Central memory CD8-positive, alpha-beta T cell (primary cell): ENCODE measurements at regions not wholly inside any gene's neighbourhood (a gene's known extent, or its start where the extent isn't known, plus 50 kb on each side); places are given as distances from the start of the nearest gene placed in this dataset.

Source experiments
- ATAC-seq: fragments of 150-1000 bp; cut with Tn5 transposase; replicated peaks from 2 replicates; pipeline ENCODE4 v1.10.0; 2022; ENCODE audit warnings: mild to moderate bottlenecking, moderate FRiP score, moderate number of reproducible peaks; ENCODE audit not compliant: poor library complexity, severe bottlenecking; ENCODE audit errors: extremely low read depth
- DNase-seq, 2 donors: peaks; one replicate each; pipeline ENCODE4 v3.0.0; 2021; ENCODE audit warnings: low spot score in 2 of 2
- H3K27ac Mint-ChIP-seq: one replicate; pipeline ENCODE4 v1.8.0; 2022; ENCODE audit warnings: low read depth, mild to moderate bottlenecking, moderate library complexity, mixed read lengths
- H3K27me3 Mint-ChIP-seq: one replicate; pipeline ENCODE4 v1.8.0; 2022; ENCODE audit warnings: mixed read lengths
- H3K36me3 Mint-ChIP-seq: one replicate; pipeline ENCODE4 v1.8.0; 2022; ENCODE audit warnings: mild to moderate bottlenecking, moderate library complexity, mixed read lengths; ENCODE audit not compliant: insufficient read depth
- H3K4me1 Mint-ChIP-seq: one replicate; pipeline ENCODE4 v1.8.0; 2022; ENCODE audit warnings: mixed read lengths
- H3K4me3 Mint-ChIP-seq: one replicate; pipeline ENCODE4 v1.8.0; 2022; ENCODE audit warnings: mild to moderate bottlenecking, moderate library complexity, mixed read lengths
- H3K9me3 Mint-ChIP-seq: one replicate; pipeline ENCODE4 v1.8.0; 2022; ENCODE audit warnings: mixed read lengths

- no peak overlapping the region for H3K27ac Mint-ChIP-seq
- ATAC-seq = no peak
- peaks cover 18% of the 10 kb centered on the region for H3K9me3 Mint-ChIP-seq
- no peaks in the 10 kb centered on the region for H3K27me3 Mint-ChIP-seq
- H3K4me3 Mint-ChIP-seq = no peak overlapping the region
- DNase-seq = no peak
- no peaks in the 10 kb centered on the region for H3K4me1 Mint-ChIP-seq
- no peaks in the 10 kb centered on the region for H3K36me3 Mint-ChIP-seq
Observed at GRCh38 chr20:22472447-22473100, 111.8 kb downstream of the FOXA2 start.

GRCh38 chr20:22471156-22471836 lies 113.1 kb downstream of the FOXA2 start:
- Mint-ChIP-seq H3K4me3 (no peak overlapping the region), H3K9me3 (peaks cover 12% of the 10 kb centered on the region), H3K36me3 (no peaks in the 10 kb centered on the region), H3K4me1 (no peaks in the 10 kb centered on the region), H3K27ac (no peak overlapping the region), H3K27me3 (no peaks in the 10 kb centered on the region)
- DNase-seq = no peak
- no peak for ATAC-seq

GRCh38 chr20:22470620-22471026 lies 113.7 kb downstream of the FOXA2 start:
- Mint-ChIP-seq H3K4me3 (no peak overlapping the region), H3K27me3 (no peaks in the 10 kb centered on the region), H3K4me1 (no peaks in the 10 kb centered on the region), H3K27ac (no peak overlapping the region), H3K9me3 (peaks cover 13% of the 10 kb centered on the region), H3K36me3 (no peaks in the 10 kb centered on the region)
- ATAC-seq = no peak
- no peak for DNase-seq

DNA sequence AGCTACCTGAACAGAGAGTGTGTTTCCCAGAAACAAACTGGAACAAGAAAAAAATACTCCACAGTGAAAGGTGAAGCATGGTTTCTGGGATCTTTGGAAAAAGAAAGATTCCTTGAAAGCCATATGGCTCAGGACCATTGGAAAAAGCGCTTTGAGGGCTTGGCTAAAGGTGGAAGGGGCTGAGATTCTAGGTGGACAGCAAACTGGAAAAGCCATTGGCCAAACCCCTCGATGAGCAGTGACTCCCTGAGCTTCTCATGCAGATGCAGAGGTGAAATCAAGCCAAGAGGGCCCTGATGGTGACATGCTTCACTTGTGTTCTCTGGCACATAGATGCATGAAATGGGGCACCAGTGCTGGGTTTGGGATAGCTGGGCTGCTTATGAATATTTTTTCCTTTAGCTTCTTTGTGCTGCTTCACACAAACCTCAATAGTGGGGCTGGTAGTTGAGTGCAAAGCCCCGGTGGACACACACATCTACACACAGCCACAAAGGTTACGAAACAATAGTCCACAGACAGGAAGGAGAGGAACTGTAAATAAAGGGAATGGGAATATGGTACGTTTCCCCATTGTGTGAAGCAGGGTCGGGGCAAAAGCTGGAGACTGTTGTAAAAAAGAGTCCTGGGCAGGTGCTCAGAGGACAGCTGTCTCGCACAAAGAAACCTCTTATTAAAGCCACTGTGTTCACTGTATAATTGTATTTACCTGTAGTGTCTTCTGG lies 117.8 kb downstream of the FOXA2 start:
- H3K9me3 Mint-ChIP-seq = peaks cover 20% of the 10 kb centered on the region

DNA sequence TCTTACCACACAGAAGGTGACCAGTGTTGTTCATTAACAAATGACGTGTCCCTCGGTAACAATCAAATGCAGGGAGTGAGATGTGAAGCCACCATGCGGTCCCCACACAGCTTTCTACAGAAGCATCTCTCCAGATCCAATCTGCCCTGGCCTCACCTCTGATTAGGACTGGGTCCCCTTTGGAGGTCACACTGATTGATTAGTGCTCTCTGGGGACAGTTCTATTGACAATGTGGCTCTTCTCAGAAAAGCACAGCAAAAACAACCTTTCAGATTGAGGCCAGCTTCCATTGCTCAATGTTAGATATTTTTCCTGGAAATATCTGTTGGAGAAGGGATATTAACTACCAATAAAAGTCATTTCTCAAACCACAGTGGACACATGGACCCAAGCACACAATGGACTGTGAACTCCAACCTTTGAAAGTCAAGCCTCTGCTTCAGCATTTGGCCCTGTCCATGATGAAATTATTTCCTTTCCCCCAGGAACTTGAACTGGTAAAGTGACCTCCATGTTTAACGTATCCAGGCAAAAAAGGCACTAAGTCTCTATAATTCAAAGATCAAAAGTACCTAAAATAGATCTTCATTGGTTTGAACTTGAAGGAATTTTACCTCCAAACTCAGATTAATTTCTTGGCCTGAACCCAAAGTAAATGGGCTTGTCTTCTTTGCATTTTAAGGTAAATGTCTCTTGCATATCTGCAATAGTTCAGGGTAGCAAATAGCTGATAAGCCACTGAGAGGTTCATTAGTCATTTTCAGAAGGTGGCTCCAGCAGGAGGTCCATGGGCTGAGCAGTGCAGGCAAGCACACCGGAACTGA lies 118.5 kb downstream of the FOXA2 start:
- H3K36me3 Mint-ChIP-seq = no peaks in the 10 kb centered on the region
- no peak overlapping the region for H3K4me3 Mint-ChIP-seq
- no peaks in the 10 kb centered on the region for H3K27me3 Mint-ChIP-seq
- ATAC-seq = no peak
- peaks cover 20% of the 10 kb centered on the region for H3K9me3 Mint-ChIP-seq
- DNase-seq = no peak
- H3K4me1 Mint-ChIP-seq = no peaks in the 10 kb centered on the region
- no peak overlapping the region for H3K27ac Mint-ChIP-seq

More for the DNA sequence above, 117.8 kb downstream of the FOXA2 start:
- no peak for DNase-seq
- ATAC-seq = no peak
- Mint-ChIP-seq H3K36me3 (no peaks in the 10 kb centered on the region), H3K27me3 (no peaks in the 10 kb centered on the region), H3K4me1 (no peaks in the 10 kb centered on the region), H3K27ac (no peak overlapping the region), H3K4me3 (no peak overlapping the region)

- ATAC-seq = no peak
Observed at GRCh38 chr20:22464312-22465003, 119.9 kb downstream of the FOXA2 start.

DNA sequence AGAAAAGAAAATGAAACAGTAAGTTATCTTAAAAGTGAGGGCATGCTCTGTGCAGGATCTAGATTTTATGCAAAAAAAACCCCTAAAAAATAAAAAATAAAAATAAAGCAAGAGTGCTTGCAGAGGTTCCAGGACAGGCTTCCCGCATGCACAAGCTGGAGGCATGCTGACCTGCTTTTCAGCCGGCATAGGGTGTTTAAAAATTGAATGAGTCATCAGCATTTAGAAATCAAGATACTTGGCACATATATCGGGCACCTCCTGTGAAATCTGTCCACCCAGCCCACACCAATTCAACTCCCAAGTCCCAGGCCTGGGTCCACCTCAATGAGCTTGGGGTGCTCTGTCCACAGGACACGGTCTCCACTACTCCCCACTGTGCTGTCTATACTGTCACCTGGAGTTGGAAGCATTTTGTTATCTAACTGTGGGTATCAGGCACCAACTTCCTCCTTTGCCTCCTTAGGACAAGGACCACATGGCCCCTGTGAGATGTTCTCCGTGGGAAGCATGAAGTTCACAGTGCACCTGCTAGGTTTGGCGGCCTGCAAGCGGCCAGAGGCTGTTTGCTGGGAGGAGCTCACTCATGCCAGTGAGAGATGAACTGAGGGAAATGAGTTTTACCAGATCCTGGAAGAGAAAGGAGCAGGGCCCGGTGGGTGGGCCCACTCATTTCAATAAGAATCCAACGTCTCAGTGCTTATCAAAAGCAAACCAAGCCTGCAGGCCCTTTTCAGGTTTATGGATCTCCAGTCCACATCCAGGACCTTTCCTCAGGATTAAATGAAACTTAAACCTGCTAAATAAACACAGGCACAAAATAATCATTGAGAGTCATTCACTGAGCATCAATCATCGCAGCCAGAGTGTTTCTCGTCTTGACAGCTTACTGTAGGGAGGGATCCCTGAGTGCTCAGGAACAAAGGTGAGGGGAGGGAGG lies 121.1 kb downstream of the FOXA2 start:
- H3K4me1 Mint-ChIP-seq = no peaks in the 10 kb centered on the region
- H3K4me3 Mint-ChIP-seq = no peak overlapping the region
- DNase-seq (no peak), ATAC-seq (no peak)
- peaks cover 20% of the 10 kb centered on the region for H3K9me3 Mint-ChIP-seq
- H3K27me3 Mint-ChIP-seq = no peaks in the 10 kb centered on the region
- H3K36me3 Mint-ChIP-seq = no peaks in the 10 kb centered on the region
- H3K27ac Mint-ChIP-seq = no peak overlapping the region

More at GRCh38 chr20:22464312-22465003, 119.9 kb downstream of the FOXA2 start:
- Mint-ChIP-seq H3K27me3 (no peaks in the 10 kb centered on the region), H3K27ac (no peak overlapping the region), H3K9me3 (peaks cover 20% of the 10 kb centered on the region), H3K36me3 (no peaks in the 10 kb centered on the region), H3K4me1 (no peaks in the 10 kb centered on the region), H3K4me3 (no peak overlapping the region)
- no peak for DNase-seq

GRCh38 chr20:22460803-22461202 lies 123.6 kb downstream of the FOXA2 start:
- H3K4me3 Mint-ChIP-seq = no peak overlapping the region
- H3K4me1 Mint-ChIP-seq = no peaks in the 10 kb centered on the region
- H3K36me3 Mint-ChIP-seq = no peaks in the 10 kb centered on the region
- H3K27me3 Mint-ChIP-seq = no peaks in the 10 kb centered on the region
- ATAC-seq (no peak), DNase-seq (no peak)
- H3K27ac Mint-ChIP-seq = no peak overlapping the region
- H3K9me3 Mint-ChIP-seq = peaks cover 20% of the 10 kb centered on the region

GRCh38 chr20:22460231-22460630 lies 124.1 kb downstream of the FOXA2 start:
- no peaks in the 10 kb centered on the region for H3K27me3 Mint-ChIP-seq
- H3K9me3 Mint-ChIP-seq = peaks cover 15% of the 10 kb centered on the region
- ATAC-seq = no peak
- DNase-seq = no peak
- H3K27ac Mint-ChIP-seq = no peak overlapping the region
- no peaks in the 10 kb centered on the region for H3K36me3 Mint-ChIP-seq
- no peaks in the 10 kb centered on the region for H3K4me1 Mint-ChIP-seq
- no peak overlapping the region for H3K4me3 Mint-ChIP-seq

GRCh38 chr20:22459754-22460153 lies 124.6 kb downstream of the FOXA2 start:
- Mint-ChIP-seq H3K27ac (no peak overlapping the region), H3K9me3 (peaks cover 14% of the 10 kb centered on the region), H3K4me1 (no peaks in the 10 kb centered on the region), H3K4me3 (no peak overlapping the region), H3K27me3 (no peaks in the 10 kb centered on the region), H3K36me3 (no peaks in the 10 kb centered on the region)
- DNase-seq (no peak), ATAC-seq (no peak)

DNA sequence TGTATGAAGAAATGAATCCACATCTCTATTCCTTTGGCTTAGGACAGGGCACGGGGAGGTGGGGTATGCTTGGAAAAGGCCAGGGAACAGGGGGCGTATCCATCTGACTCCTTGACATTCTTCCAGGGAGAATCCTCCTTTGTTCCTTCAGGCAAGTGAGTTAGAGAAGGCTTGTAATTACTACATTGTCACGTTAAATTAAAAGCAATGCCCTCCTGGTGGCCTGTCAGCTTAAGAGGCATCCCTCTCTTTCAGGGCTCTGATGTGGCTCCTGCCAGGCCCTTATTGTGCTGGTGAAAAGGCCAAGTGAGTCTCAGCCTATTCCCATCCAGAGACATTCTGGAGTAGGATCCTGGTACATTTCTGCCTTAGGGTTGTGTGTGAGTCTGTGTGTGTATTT lies 128.3 kb downstream of the FOXA2 start:
- H3K9me3 Mint-ChIP-seq = no peaks in the 10 kb centered on the region
- DNase-seq = no peak

More for the DNA sequence above, 128.3 kb downstream of the FOXA2 start:
- H3K27me3 Mint-ChIP-seq = no peaks in the 10 kb centered on the region
- no peak overlapping the region for H3K4me3 Mint-ChIP-seq
- H3K36me3 Mint-ChIP-seq = peaks cover 2% of the 10 kb centered on the region
- ATAC-seq = no peak
- no peak overlapping the region for H3K27ac Mint-ChIP-seq
- H3K4me1 Mint-ChIP-seq = no peaks in the 10 kb centered on the region
